K562 (cell line): ENCODE measurements at regions not wholly inside any gene's neighbourhood (a gene's known extent, or its start where the extent isn't known, plus 50 kb on each side); places are given as distances from the start of the nearest gene placed in this dataset.

Experiments used
- ATAC-seq: fragments of 200-7000 bp; cut with Tn5 transposase; 3 replicates; pipeline ENCODE4 v1.9.1; 2020; ENCODE audit warnings: moderate library complexity
- BruUV-seq: library from RNA; stranded (reverse); fragments of 400-500 nt; replicated peaks from 2 replicates; lab custom pipeline; 2021; lab: Mats Ljungman, UMichigan
- CTCF ChIA-PET: fragments of 300-600 bp; formaldehyde crosslinking; extraction: SDS; loops from one replicate; lab custom pipeline; 2021; ENCODE audit warnings: low intra/inter-chr PET ratio; lab: Yijun Ruan, JAX
- POLR2A ChIA-PET: fragments of 300-600, 350-650 bp; sonication (Branson Sonifier 250); formaldehyde crosslinking; extraction: SDS; loops from one replicate; lab custom pipeline; 2021; ENCODE audit warnings: antibody characterized with exemption, inconsistent platforms; lab: Yijun Ruan, JAX
- DNase-seq, 4 experiments: peaks; one replicate each; pipeline versions ENCODE4 v3.0.0 to v3.0.0-alpha.2; 2011 to 2018; ENCODE audit warnings: low spot score in 3 of 4, mixed read lengths in 3 of 4; ENCODE audit errors: extremely low read depth in 1 of 4
- FAIRE-seq: peaks from 2 replicates; lab custom pipeline; 2011; peaks lifted over from hg19 to GRCh38; lab: Jason Lieb, UNC
- H2AFZ ChIP-seq: 2 replicates; pipeline ENCODE4 v1.6.0; 2011; ENCODE audit warnings: low read depth, low read length, control low read depth, inconsistent platforms
- H3K27ac ChIP-seq: fragments of 200-600 bp; 3 replicates; pipeline ENCODE4 v1.8.0; 2011; ENCODE audit warnings: low read depth, mild to moderate bottlenecking, control low read depth, inconsistent platforms, low read length, moderate library complexity, mixed read lengths; ENCODE audit errors: extremely low read depth
- H3K27me3 ChIP-seq, 2 experiments: fragments of 300-600 bp in 1 of 2; 2 replicates in 1 of 2; 3 replicates in 1 of 2; pipeline versions ENCODE4 v1.6.0 to v1.8.0; 2011; ENCODE audit warnings: inconsistent platforms in 2 of 2, low read length in 2 of 2, mild to moderate bottlenecking in 1 of 2, mixed read lengths in 1 of 2, moderate library complexity in 1 of 2; ENCODE audit not compliant: control insufficient read depth in 2 of 2, insufficient read depth in 2 of 2
- H3K36me3 ChIP-seq: fragments of 300-600 bp; 3 replicates; pipeline ENCODE4 v1.8.0; 2011; ENCODE audit warnings: mild to moderate bottlenecking, low read length, inconsistent platforms; ENCODE audit not compliant: control insufficient read depth, insufficient read depth
- H3K4me1 ChIP-seq, 2 experiments: fragments of 200-600 bp in 1 of 2; replicated peaks in 1 of 2; 2 replicates in 1 of 2; 3 replicates in 1 of 2; pipeline versions ENCODE4 v1.5.1 to v1.8.0; 2011; ENCODE audit warnings: inconsistent platforms in 2 of 2, low read length in 2 of 2, mild to moderate bottlenecking in 1 of 2, mixed read lengths in 1 of 2, moderate library complexity in 1 of 2; ENCODE audit not compliant: control insufficient read depth in 2 of 2, insufficient read depth in 2 of 2
- H3K4me2 ChIP-seq: 2 replicates; pipeline ENCODE4 v1.6.1; 2011; ENCODE audit warnings: low read length, control low read depth, inconsistent platforms, mixed read lengths; ENCODE audit not compliant: insufficient read depth
- H3K4me3 ChIP-seq: fragments of 200-600 bp; sonication (generic), shearing (Covaris generic); 2 replicates; pipeline ENCODE4 v1.5.1; 2016; ENCODE audit warnings: control low read depth, inconsistent platforms
- H3K79me2 ChIP-seq: fragments of 200-600 bp; 3 replicates; pipeline ENCODE4 v1.8.0; 2011; ENCODE audit warnings: low read length, inconsistent platforms; ENCODE audit not compliant: control insufficient read depth, insufficient read depth
- H3K9ac ChIP-seq, 2 experiments: 2 replicates each; pipeline versions ENCODE4 v1.6.0 to v1.6.1; 2011; ENCODE audit warnings: low read depth in 2 of 2, low read length in 2 of 2, control low read depth in 1 of 2, inconsistent platforms in 1 of 2, mild to moderate bottlenecking in 1 of 2, mixed read lengths in 1 of 2; ENCODE audit not compliant: insufficient read depth in 1 of 2
- H3K9me1 ChIP-seq: one replicate; pipeline ENCODE4 v1.6.0; 2011; ENCODE audit warnings: inconsistent platforms, mild to moderate bottlenecking, low read length, moderate library complexity; ENCODE audit not compliant: control insufficient read depth, insufficient read depth
- H3K9me3 ChIP-seq: replicated peaks from 2 replicates; pipeline ENCODE4 v1.5.1; 2011; ENCODE audit warnings: low read depth, low read length, inconsistent platforms; ENCODE audit not compliant: control insufficient read depth, insufficient read depth
- H4K20me1 ChIP-seq: replicated peaks from 2 replicates; pipeline ENCODE4 v1.6.1; 2011; ENCODE audit warnings: low read length, inconsistent platforms, mixed read lengths; ENCODE audit not compliant: control insufficient read depth, insufficient read depth
- CBX3 ChIP-seq, 2 experiments: IDR thresholded peaks; 1 replicate in 1 of 2; 2 replicates in 1 of 2; pipeline ENCODE4 v1.6.1; 2012; ENCODE audit warnings: inconsistent platforms in 2 of 2, low read length in 2 of 2, borderline replicate concordance in 1 of 2, control low read depth in 1 of 2
- CBX5 ChIP-seq: IDR thresholded peaks from 2 replicates; pipeline ENCODE4 v1.6.1; 2014; ENCODE audit warnings: low read depth, borderline replicate concordance
- DNMT1 ChIP-seq: fragments of 450-650 bp; IDR thresholded peaks from 2 replicates; pipeline ENCODE4 v1.6.1; 2016; ENCODE audit warnings: antibody characterized with exemption, mild to moderate bottlenecking
- MBD1 ChIP-seq: fragments of 250-450 bp; sonication (Bioruptor Pico); IDR thresholded peaks from 2 replicates; pipeline ENCODE4 v1.8.0; 2022; ENCODE audit warnings: inconsistent platforms
- MNT ChIP-seq, 2 experiments: fragments of 450-650 bp; conservative IDR thresholded peaks; 2 replicates each; pipeline ENCODE4 v1.6.1; 2017; ENCODE audit warnings: mild to moderate bottlenecking in 2 of 2, moderate library complexity in 2 of 2
- MXI1 ChIP-seq: IDR thresholded peaks from 2 replicates; pipeline ENCODE4 v1.6.1; 2011; ENCODE audit warnings: low read depth, mild to moderate bottlenecking, improper control_type of control experiment, low read length
- MYNN ChIP-seq, 2 experiments: sonication (generic); formaldehyde crosslinking in 1 of 2; IDR thresholded peaks; 2 replicates each; pipeline versions ENCODE4 v1.5.0 to v1.6.1; 2016 to 2020; ENCODE audit warnings: antibody characterized with exemption in 1 of 2, missing genetic modification reagents in 1 of 2
- NKRF ChIP-seq: fragments of 450-650 bp; IDR thresholded peaks from 2 replicates; pipeline ENCODE4 v1.6.1; 2016; ENCODE audit warnings: borderline replicate concordance
- POLR2AphosphoS2 ChIP-seq: IDR thresholded peaks from 2 replicates; pipeline ENCODE4 v1.6.1; 2012; ENCODE audit warnings: low read length, improper control_type of control experiment
- PURB ChIP-seq: sonication (generic); formaldehyde crosslinking; IDR thresholded peaks from 2 replicates; pipeline ENCODE4 v1.9.0; 2021; ENCODE audit warnings: low read depth, mild to moderate bottlenecking, missing genetic modification reagents
- TSC22D4 ChIP-seq: fragments of 450-650 bp; IDR thresholded peaks from 2 replicates; pipeline ENCODE4 v1.6.1; 2016; ENCODE audit warnings: missing genetic modification characterization, missing biosample characterization, control low read depth
- ZNF311 ChIP-seq: fragments of 250-450 bp; sonication (Bioruptor Pico); IDR thresholded peaks from 2 replicates; pipeline ENCODE4 v1.4.0; 2020; ENCODE audit warnings: mild to moderate bottlenecking, moderate library complexity
- ZNF347 ChIP-seq: fragments of 450-650 bp; formaldehyde crosslinking; IDR thresholded peaks from 2 replicates; pipeline ENCODE4 v1.4.0; 2020; ENCODE audit warnings: low read depth, mild to moderate bottlenecking, moderate library complexity
- WGBS: fragments of 100-300 bp; shearing (Covaris generic); methylation state at CpG from one replicate; pipeline ENCODE4 v1.1.6; 2016; ENCODE audit warnings: low coverage, mixed read lengths; ENCODE audit not compliant: insufficient coverage; ENCODE audit errors: missing lambda C conversion rate; 5-methylcytosine and 5-hydroxymethylcytosine counted together
- in situ Hi-C: fragments of 300-500 bp; cut with MboI; formaldehyde crosslinking; loops from 4 replicates; pipeline ENCODE4 v1.15.0; 2018; ENCODE audit warnings: inconsistent platforms, mixed read lengths
- intact Hi-C: fragments of 100-400 bp; cut with micrococcal nuclease; formaldehyde crosslinking; loops from 2 replicates; pipeline ENCODE4 v1.14.2; 2022

- TF ChIP-seq NKRF (no peak), DNMT1 (no peak), MYNN (IDR thresholded peaks at IDR 0.05) (no peak), MYNN (CRISPR knock-in tag; IDR thresholded peaks at IDR 0.05) (no peak), ZNF311 (CRISPR knock-in tag) (no peak)
Measured at GRCh38 chr6:79788756-79789155, 157.6 kb downstream of the SH3BGRL2 start (continued).

DNA sequence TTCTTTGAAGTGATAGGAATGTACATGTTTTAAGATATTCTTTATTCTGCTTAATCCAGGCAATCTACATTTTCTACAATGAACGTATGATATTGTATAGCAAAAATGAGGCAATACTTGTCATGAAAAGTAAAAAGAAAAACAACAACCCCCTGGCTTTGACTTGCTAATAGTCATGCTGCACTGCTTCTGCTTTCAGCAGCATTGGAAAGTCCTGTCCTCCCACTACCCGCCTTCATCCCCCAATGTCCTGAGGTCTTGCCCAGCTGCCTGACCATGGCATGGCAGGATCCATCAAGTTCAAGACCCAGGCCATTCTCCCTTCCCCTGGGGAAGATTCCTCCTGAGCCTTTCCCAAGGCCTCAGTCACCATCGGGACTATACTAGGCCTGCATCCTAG, 156.5 kb downstream of the SH3BGRL2 start:
- Histone ChIP-seq H2AFZ (no peak overlapping the region; the same call in 1 of the 2 replicates), H3K9me3 (no peaks in the 10 kb centered on the region), H3K4me2 (no peak overlapping the region), H3K36me3 (no peaks in the 10 kb centered on the region), H3K79me2 (no peaks in the 10 kb centered on the region), H3K27ac (no peak overlapping the region), H3K9me1 (no peaks in the 10 kb centered on the region), H3K4me1 (no peaks in the 10 kb centered on the region; a peak in 1 of 5 replicates), H3K27me3 (no peaks in the 10 kb centered on the region), H3K9ac (no peak overlapping the region), H3K4me3 (no peak overlapping the region)
- intact Hi-C loops (no loop called here), in situ Hi-C loops (no loop called here)
- 11% methylated on average over 3 of the region's 3 CpGs for WGBS
- DNase-seq = no peak
- POLR2A ChIA-PET = no interaction called here
- FAIRE-seq = no peak
- CTCF ChIA-PET = no interaction called here
- no TSS peak for BruUV-seq
- ATAC-seq = no peak
- TF ChIP-seq TSC22D4 (tag) = no peak
- no peak for TF ChIP-seq CBX5
- TF ChIP-seq CBX3 (IDR thresholded peaks at IDR 0.05; ENCODE audit: borderline replicate concordance in 1 of 2, low read length in 2 of 2) = no peak
- TF ChIP-seq PURB (CRISPR knock-in tag) = no peak
- TF ChIP-seq MNT (conservative IDR thresholded peaks at IDR 0.05) = no peak
- no peak for TF ChIP-seq ZNF347 (CRISPR knock-in tag)
- TF ChIP-seq MXI1 = no peak
- no peak for TF ChIP-seq POLR2AphosphoS2
- no peak for TF ChIP-seq MBD1 (CRISPR knock-in tag)
- TF ChIP-seq, all 486 proteins: peak for 0
- no peaks in the 10 kb centered on the region for H4K20me1 ChIP-seq
